HG02970 (cell line): ENCODE measurements at regions not wholly inside any gene's neighbourhood (a gene's known extent, or its start where the extent isn't known, plus 50 kb on each side); places are given as distances from the start of the nearest gene placed in this dataset.

Source experiments
- ATAC-seq: cut with Tn5 transposase; IDR thresholded peaks from one replicate; pipeline ENCODE4 v1.9.1; 2021; ENCODE audit warnings: mild to moderate bottlenecking, moderate library complexity, moderate number of reproducible peaks; ENCODE audit not compliant: unreplicated experiment, low FRiP score

GRCh38 chr1:98017184-98017583 is 96.3 kb upstream of the DPYD start:
- ATAC-seq, result no peak

GRCh38 chr1:98008373-98008772 is 87.5 kb upstream of the DPYD start:
- ATAC-seq, result no peak

- no peak for ATAC-seq
Measured at GRCh38 chr1:98005326-98006010, 84.6 kb upstream of the DPYD start.

- ATAC-seq, result no peak
Measured at GRCh38 chr1:98003442-98003841, 82.6 kb upstream of the DPYD start.

GRCh38 chr1:98002288-98002687 is 81.5 kb upstream of the DPYD start:
- no peak for ATAC-seq

DNA sequence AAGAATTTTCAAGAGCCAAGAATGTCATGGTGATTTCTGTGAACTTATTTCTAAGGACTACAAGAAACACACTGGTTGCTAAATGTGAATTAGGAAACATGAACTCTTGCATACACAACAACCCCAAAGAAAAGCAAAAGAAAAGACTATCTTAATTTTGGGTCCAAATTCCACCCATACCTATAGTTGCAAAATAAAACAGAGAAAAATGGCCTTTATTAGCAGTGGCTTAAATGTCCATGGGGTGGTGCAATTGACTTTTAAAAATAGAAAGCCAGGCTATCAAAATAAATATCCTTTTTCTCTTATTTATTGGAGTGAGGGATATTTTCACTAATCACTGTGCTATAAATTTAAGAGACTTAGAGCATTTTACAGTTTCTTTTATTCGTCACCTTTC is 80.9 kb upstream of the DPYD start:
- ATAC-seq, result no peak

DNA sequence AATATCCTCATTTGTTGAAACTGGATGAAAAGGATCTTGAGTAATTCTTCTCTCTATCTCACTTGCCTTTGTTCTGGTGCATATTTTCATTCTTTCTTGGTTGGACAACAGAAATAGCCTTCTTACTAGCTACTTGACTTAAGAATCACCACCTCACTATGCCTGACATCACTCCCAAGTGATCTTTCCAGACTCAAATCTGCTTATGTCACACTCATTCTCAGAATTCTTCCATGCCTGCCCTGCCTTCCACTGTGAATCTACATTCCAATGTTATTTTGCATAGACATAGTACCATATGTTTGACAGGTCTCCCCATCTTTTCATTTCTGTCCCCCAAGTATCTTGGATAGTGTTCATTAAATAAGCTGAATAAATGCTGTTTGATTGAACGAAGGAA is 78.5 kb upstream of the DPYD start:
- no peak for ATAC-seq

DNA sequence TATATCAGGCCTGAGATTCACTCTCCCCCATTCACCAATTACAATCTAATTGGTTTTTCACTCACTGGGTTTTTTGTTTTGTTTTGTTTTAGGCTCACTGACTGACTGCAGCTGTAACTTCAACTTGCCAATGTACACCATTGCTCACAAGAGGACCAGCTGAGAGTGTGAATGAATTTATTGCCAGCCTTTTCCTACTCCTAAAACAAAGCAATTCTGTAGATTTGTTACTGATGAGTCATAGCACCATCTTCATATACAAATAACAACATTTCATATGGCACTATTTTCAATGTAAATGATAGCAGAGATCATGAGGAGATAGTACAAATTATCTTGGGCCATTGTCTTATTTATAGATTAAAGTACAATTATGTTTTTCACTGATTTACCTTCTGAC is 76.0 kb upstream of the DPYD start:
- ATAC-seq, result no peak

- no peak for ATAC-seq
Measured at GRCh38 chr1:97989094-97989680, 68.4 kb upstream of the DPYD start.

- ATAC-seq, result no peak
Measured at GRCh38 chr1:97986041-97987005, 65.5 kb upstream of the DPYD start.

DNA sequence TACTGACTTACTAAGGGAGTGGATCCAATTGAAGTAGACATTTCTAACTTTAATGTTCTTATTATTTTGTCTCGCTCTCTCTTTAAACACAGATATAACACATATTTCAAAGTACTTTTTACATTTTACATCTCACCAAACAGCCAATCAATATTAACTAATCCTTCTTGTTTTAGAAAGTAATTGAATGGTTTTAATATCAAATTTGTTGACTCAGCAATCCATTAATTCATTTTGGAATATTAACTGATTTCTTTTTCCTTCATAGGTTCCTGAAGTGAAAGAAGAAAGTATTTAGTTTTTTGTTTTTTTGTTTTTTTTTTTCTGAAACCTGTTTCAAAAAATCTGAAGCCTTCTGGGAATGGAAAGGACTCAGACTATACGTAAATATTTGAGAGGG is 62.3 kb upstream of the DPYD start:
- ATAC-seq, result no peak

GRCh38 chr1:97980530-97980929 is 59.7 kb upstream of the DPYD start:
- ATAC-seq, result no peak

GRCh38 chr1:97976801-97977200 is 56.0 kb upstream of the DPYD start:
- no peak for ATAC-seq
